ENCODE measurements at regions not wholly inside any gene's neighbourhood (a gene's known extent, or its start where the extent isn't known, plus 50 kb on each side); places are given as distances from the start of the nearest gene placed in this dataset.

GRCh38 chr2:82728090-82728489, 1731.0 kb downstream of the SUCLG1 start:
- TF ChIP-seq CTCF (IDR thresholded peaks at IDR 0.05) (no peak), POLR2A (IDR thresholded peaks at IDR 0.05) (no peak)

Measured in heart left ventricle (tissue), 13 donors.